ENCODE measurements at regions not wholly inside any gene's neighbourhood (a gene's known extent, or its start where the extent isn't known, plus 50 kb on each side); places are given as distances from the start of the nearest gene placed in this dataset.

DNA sequence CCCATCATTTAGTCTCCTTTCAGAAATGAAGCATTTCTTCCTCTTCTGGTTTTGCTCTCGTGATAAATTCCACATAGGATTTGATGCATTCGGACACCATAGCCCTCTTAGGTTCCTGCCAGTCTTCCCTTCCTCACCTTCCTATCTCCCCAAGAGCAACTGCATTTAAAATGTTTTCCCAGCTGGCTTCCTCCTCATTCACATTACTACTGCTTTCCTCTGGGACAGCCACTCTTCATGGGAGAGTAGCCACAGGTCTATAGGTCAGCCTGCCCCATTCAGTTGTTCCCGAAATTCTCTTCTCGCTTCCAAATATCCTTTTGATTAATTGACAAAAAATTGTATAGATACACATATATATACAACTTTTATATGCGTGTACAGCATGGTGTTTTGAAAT lies 214.2 kb upstream of the PDE10A start:
- no peaks in the 10 kb centered on the region for H3K36me3 ChIP-seq (ENCODE audit: low read length)
- no peak overlapping the region for H3K27ac ChIP-seq (ENCODE audit: low read depth, low read length)
- no peak overlapping the region for H3K4me2 ChIP-seq (ENCODE audit: low read depth, low read length, poor library complexity, severe bottlenecking)

DNA sequence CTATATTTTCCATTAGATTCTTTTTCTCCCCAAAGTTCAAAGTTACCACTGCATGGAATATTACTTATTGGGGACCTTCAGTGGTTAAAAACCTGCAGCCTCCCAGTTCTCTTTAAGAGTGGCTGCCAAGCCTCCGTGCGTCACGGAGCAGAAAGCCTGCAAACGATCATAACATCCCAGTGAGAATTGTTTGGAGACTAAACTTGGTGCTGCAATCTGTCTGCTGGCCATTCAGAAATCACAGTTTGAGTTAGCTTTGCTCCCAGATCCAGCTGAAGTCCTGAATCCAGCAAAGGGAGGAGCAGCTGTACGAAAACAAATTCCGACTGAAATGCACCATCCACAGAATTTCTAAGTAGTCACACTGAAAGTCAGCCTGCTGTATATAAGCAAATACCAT lies 213.5 kb upstream of the PDE10A start:
- Histone ChIP-seq H3K27me3 (ENCODE audit: low read length) (no peaks in the 10 kb centered on the region), H3K36me3 (ENCODE audit: low read length) (no peaks in the 10 kb centered on the region), H3K79me2 (ENCODE audit: insufficient read depth, low read length) (no peaks in the 10 kb centered on the region), H2AFZ (ENCODE audit: low read depth, low read length, severe bottlenecking) (no peak overlapping the region), H4K20me1 (ENCODE audit: low read depth, low read length) (no peaks in the 10 kb centered on the region), H3K9me3 (ENCODE audit: insufficient read depth, low read length) (no peaks in the 10 kb centered on the region), H3K27ac (ENCODE audit: low read depth, low read length) (no peak overlapping the region), H3K9me2 (replicated peaks; ENCODE audit: insufficient read depth, low read length) (no peaks in the 10 kb centered on the region), H3K4me2 (ENCODE audit: low read depth, low read length, poor library complexity, severe bottlenecking) (no peak overlapping the region), H3F3A (ENCODE audit: insufficient read depth) (no peaks in the 10 kb centered on the region), H3K4me3 (ENCODE audit: insufficient read depth, low read length, poor library complexity, severe bottlenecking) (no peak overlapping the region), H3K9ac (ENCODE audit: low read length) (no peak overlapping the region)
- TF ChIP-seq, protein P1, sequence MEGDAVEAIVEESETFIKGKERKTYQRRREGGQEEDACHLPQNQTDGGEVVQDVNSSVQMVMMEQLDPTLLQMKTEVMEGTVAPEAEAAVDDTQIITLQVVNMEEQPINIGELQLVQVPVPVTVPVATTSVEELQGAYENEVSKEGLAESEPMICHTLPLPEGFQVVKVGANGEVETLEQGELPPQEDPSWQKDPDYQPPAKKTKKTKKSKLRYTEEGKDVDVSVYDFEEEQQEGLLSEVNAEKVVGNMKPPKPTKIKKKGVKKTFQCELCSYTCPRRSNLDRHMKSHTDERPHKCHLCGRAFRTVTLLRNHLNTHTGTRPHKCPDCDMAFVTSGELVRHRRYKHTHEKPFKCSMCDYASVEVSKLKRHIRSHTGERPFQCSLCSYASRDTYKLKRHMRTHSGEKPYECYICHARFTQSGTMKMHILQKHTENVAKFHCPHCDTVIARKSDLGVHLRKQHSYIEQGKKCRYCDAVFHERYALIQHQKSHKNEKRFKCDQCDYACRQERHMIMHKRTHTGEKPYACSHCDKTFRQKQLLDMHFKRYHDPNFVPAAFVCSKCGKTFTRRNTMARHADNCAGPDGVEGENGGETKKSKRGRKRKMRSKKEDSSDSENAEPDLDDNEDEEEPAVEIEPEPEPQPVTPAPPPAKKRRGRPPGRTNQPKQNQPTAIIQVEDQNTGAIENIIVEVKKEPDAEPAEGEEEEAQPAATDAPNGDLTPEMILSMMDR (IDR thresholded peaks at IDR 0.05; ENCODE audit: insufficient read depth, low read length, poor library complexity, severe bottlenecking), result no peak
- TF ChIP-seq EZH2phosphoT487 (conservative IDR thresholded peaks at IDR 0.05; ENCODE audit: low read length), result no peak

More for the DNA sequence above, 214.2 kb upstream of the PDE10A start:
- TF ChIP-seq, protein P1 (IDR thresholded peaks at IDR 0.05; ENCODE audit: insufficient read depth, low read length, poor library complexity, severe bottlenecking), result no peak
- TF ChIP-seq EZH2phosphoT487 (conservative IDR thresholded peaks at IDR 0.05; ENCODE audit: low read length), result no peak
- H3K4me3 ChIP-seq (ENCODE audit: insufficient read depth, low read length, poor library complexity, severe bottlenecking), result no peak overlapping the region
- no peaks in the 10 kb centered on the region for H3K9me2 ChIP-seq (replicated peaks; ENCODE audit: insufficient read depth, low read length)
- no peaks in the 10 kb centered on the region for H3F3A ChIP-seq (ENCODE audit: insufficient read depth)
- no peaks in the 10 kb centered on the region for H4K20me1 ChIP-seq (ENCODE audit: low read depth, low read length)
- H3K9me3 ChIP-seq (ENCODE audit: insufficient read depth, low read length), result no peaks in the 10 kb centered on the region
- H3K27me3 ChIP-seq (ENCODE audit: low read length), result no peaks in the 10 kb centered on the region
- no peaks in the 10 kb centered on the region for H3K79me2 ChIP-seq (ENCODE audit: insufficient read depth, low read length)
- no peak overlapping the region for H2AFZ ChIP-seq (ENCODE audit: low read depth, low read length, severe bottlenecking)
- no peak overlapping the region for H3K9ac ChIP-seq (ENCODE audit: low read length)

DNA sequence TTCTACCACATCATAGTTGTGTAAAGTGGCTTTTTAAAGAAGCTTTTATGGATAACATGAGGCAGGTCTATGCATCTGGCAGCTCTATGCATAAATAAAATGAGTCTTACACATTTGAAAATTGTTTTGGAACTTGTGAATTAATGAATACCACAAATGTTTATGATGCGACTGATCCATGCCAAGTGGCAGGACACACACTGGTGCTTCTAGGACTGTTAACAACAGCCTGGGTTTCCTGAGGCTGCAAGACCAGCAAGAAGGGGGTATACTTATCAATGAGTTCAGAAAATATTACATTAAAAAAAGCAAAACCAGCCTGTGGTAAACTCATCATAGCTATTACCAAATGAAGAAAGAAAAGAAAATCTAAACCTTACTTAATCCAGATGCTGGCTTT lies 212.9 kb upstream of the PDE10A start:
- Histone ChIP-seq H3K9me2 (replicated peaks; ENCODE audit: insufficient read depth, low read length) (no peaks in the 10 kb centered on the region), H4K20me1 (ENCODE audit: low read depth, low read length) (no peaks in the 10 kb centered on the region), H3K27me3 (ENCODE audit: low read length) (no peaks in the 10 kb centered on the region)

More for the DNA sequence above, 212.9 kb upstream of the PDE10A start:
- Histone ChIP-seq H3K27ac (ENCODE audit: low read depth, low read length) (no peak overlapping the region), H2AFZ (ENCODE audit: low read depth, low read length, severe bottlenecking) (no peak overlapping the region), H3K79me2 (ENCODE audit: insufficient read depth, low read length) (no peaks in the 10 kb centered on the region), H3K9ac (ENCODE audit: low read length) (no peak overlapping the region), H3K36me3 (ENCODE audit: low read length) (no peaks in the 10 kb centered on the region), H3F3A (ENCODE audit: insufficient read depth) (no peaks in the 10 kb centered on the region), H3K4me3 (ENCODE audit: insufficient read depth, low read length, poor library complexity, severe bottlenecking) (no peak overlapping the region), H3K4me2 (ENCODE audit: low read depth, low read length, poor library complexity, severe bottlenecking) (no peak overlapping the region), H3K9me3 (ENCODE audit: insufficient read depth, low read length) (no peaks in the 10 kb centered on the region)
- TF ChIP-seq, protein P1 (IDR thresholded peaks at IDR 0.05; ENCODE audit: insufficient read depth, low read length, poor library complexity, severe bottlenecking), result no peak
- TF ChIP-seq EZH2phosphoT487 (conservative IDR thresholded peaks at IDR 0.05; ENCODE audit: low read length), result no peak

All from SU-DHL-6 (cell line).